C4-2B (cell line): ENCODE measurements at regions not wholly inside any gene's neighbourhood (a gene's known extent, or its start where the extent isn't known, plus 50 kb on each side); places are given as distances from the start of the nearest gene placed in this dataset.

ENCODE experiments used
- CTCF ChIP-seq: fragments of 450-650 bp; conservative IDR thresholded peaks from 2 replicates; pipeline ENCODE4 v1.5.1; 2017; ENCODE audit warnings: mild to moderate bottlenecking
- ZFX ChIP-seq: fragments of 450-650 bp; IDR thresholded peaks from 2 replicates; pipeline ENCODE4 v1.6.1; 2017

DNA sequence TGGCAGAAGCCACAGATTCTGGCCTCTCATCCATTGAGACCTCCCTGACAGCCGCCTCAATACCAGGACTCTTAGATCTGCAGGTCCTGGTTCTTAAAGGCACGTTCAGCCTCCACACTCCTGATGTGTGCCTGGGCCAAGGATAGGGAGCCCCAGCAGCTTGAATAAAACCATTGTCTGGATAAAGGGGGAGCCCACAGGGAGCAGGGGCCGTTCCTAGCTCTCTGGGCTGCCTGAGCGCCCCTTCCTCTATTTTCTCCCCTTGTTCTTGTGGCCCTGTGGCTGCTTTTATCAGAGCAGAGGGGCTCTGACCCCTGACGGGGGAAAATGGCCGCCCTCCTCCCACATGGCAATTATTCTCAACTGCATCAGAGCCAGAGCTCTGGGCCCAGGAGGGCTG lies 200.8 kb downstream of the HUNK start:
- TF ChIP-seq CTCF (no peak), ZFX (no peak)
